Tibial nerve (tissue), 4 donors: ENCODE measurements at regions not wholly inside any gene's neighbourhood (a gene's known extent, or its start where the extent isn't known, plus 50 kb on each side); places are given as distances from the start of the nearest gene placed in this dataset.
"Not testable (repeated sequence)": the region's sequence is repeated elsewhere in the genome, so short reads cannot be mapped to it uniquely, and the experiment has no call there.

Experiments used
- DNase-seq, 2 donors: peaks; one replicate each; pipeline ENCODE4 v3.0.0-alpha.2; 2019; ENCODE audit warnings: low spot score in 2 of 2
- H3K27ac ChIP-seq, 4 donors: fragments of 200-600 bp; sonication (generic) in 3 of 4; one replicate each; pipeline ENCODE4 v1.5.1; 2017 to 2019; ENCODE audit warnings: mild to moderate bottlenecking in 1 of 4
- H3K27me3 ChIP-seq, 2 donors: fragments of 200-600 bp; sonication (generic) in 1 of 2; one replicate each; pipeline versions ENCODE4 v1.5.1 to v1.6.0; 2017 to 2019
- H3K36me3 ChIP-seq, 3 donors: fragments of 200-600 bp; sonication (generic); one replicate each; pipeline ENCODE4 v1.5.1; 2018 to 2019
- H3K4me1 ChIP-seq, 4 donors: fragments of 200-600 bp; sonication (generic) in 3 of 4; one replicate each; pipeline ENCODE4 v1.5.1; 2017 to 2019
- H3K4me3 ChIP-seq, 4 donors: fragments of 200-600 bp; sonication (generic) in 3 of 4; one replicate each; pipeline ENCODE4 v1.5.1; 2017 to 2019; ENCODE audit warnings: mild to moderate bottlenecking in 1 of 4, moderate library complexity in 1 of 4
- H3K9me3 ChIP-seq, 4 donors: fragments of 200-600 bp; sonication (generic) in 3 of 4; one replicate each; pipeline ENCODE4 v1.5.1; 2017 to 2019
- EP300 ChIP-seq, 2 donors: sonication (generic); formaldehyde crosslinking; IDR thresholded peaks; one replicate each; pipeline ENCODE4 v1.6.1; 2017; ENCODE audit warnings: antibody characterized with exemption in 2 of 2, mild to moderate bottlenecking in 1 of 2
- POLR2A ChIP-seq, 2 donors: fragments of 450-650 bp; IDR thresholded peaks; one replicate each; pipeline ENCODE4 v1.6.1; 2017; ENCODE audit warnings: antibody characterized with exemption in 2 of 2, mild to moderate bottlenecking in 2 of 2, moderate library complexity in 2 of 2
- WGBS, 2 donors: methylation state at CpG; one replicate each; pipeline ENCODE4 v1.1.5; 2018; 5-methylcytosine and 5-hydroxymethylcytosine counted together
- TF ChIP-seq, protein P1 (sequence below), 5 experiments: fragments of 200-600 bp in 3 of 5; fragments of 450-650 bp in 2 of 5; sonication (generic) in 3 of 5; IDR thresholded peaks; one replicate each; pipeline ENCODE4 v1.5.1; 2016 to 2019; ENCODE audit warnings: antibody characterized with exemption in 5 of 5, mild to moderate bottlenecking in 3 of 5, moderate library complexity in 2 of 5

DNA sequence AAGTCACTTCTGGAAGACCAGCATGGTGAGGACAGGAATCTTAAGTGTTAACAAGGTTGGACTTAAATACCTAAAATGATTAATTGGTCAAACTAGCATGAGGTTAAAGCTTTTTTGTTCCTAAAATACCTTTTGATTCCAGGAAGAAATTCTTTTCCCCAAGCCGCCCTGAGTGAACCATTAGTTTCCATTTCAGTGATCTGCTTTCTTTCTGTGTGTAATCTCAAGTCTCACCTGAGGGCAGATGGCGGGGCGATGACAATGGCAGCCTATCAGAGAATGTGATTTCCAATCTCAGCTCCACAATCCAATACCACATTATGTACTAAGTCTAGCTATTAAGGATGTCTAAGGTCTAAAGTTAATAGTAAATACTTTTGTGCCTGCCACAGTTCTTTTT is 390.9 kb upstream of the SGCG start:
- Histone ChIP-seq H3K4me3 (no peak overlapping the region), H3K9me3 (no peaks in the 10 kb centered on the region), H3K36me3 (no peaks in the 10 kb centered on the region), H3K27ac (no peak overlapping the region), H3K4me1 (peaks cover 0 to 6% (median 2%) of the 10 kb centered on the region in 4 donors), H3K27me3 (peaks cover 0 to 5% of the 10 kb centered on the region in 2 donors)
- no peak for TF ChIP-seq EP300 (IDR thresholded peaks at IDR 0.05)
- WGBS, 2 donors = 72 to 79% methylated on average over 3 of the region's 3 CpGs
- no peak for DNase-seq

DNA sequence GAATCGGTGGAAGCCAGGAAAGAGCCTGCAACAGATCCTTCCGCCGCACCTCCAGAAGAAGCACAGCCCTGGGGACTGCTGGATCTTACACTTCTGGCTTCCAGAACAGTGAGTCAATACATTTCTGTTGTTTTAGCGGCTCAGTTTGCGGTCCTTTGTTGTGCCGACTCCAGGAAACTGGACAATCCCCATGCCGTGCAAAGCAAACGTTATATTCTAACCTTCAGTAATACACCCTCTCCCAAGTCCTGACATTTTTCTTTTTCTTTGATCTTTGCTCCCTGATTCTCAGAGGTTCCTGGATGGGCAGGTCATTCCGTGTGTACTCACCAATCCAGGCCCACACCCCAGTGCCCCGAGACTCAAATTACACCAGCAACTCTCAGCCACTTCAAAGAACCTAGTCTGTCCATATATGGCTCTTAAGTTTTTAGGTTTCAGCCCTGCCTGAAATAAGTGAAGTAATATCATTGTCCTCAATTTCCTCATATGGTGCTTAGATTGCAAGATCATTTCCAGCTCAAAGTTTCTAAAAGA is 387.1 kb upstream of the SGCG start:
- Histone ChIP-seq H3K36me3 (no peaks in the 10 kb centered on the region), H3K4me1 (peaks cover 0 to 6% (median 2%) of the 10 kb centered on the region in 4 donors), H3K27ac (no peak overlapping the region), H3K27me3 (peaks cover 0 to 5% of the 10 kb centered on the region in 2 donors), H3K9me3 (no peaks in the 10 kb centered on the region), H3K4me3 (no peak overlapping the region)
- 72 to 80% methylated on average over 10 of the region's 10 CpGs for WGBS, 2 donors
- no peak for DNase-seq
- TF ChIP-seq EP300 (IDR thresholded peaks at IDR 0.05) (no peak), POLR2A (IDR thresholded peaks at IDR 0.05) (no peak)
- TF ChIP-seq, protein P1, sequence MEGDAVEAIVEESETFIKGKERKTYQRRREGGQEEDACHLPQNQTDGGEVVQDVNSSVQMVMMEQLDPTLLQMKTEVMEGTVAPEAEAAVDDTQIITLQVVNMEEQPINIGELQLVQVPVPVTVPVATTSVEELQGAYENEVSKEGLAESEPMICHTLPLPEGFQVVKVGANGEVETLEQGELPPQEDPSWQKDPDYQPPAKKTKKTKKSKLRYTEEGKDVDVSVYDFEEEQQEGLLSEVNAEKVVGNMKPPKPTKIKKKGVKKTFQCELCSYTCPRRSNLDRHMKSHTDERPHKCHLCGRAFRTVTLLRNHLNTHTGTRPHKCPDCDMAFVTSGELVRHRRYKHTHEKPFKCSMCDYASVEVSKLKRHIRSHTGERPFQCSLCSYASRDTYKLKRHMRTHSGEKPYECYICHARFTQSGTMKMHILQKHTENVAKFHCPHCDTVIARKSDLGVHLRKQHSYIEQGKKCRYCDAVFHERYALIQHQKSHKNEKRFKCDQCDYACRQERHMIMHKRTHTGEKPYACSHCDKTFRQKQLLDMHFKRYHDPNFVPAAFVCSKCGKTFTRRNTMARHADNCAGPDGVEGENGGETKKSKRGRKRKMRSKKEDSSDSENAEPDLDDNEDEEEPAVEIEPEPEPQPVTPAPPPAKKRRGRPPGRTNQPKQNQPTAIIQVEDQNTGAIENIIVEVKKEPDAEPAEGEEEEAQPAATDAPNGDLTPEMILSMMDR (IDR thresholded peaks at IDR 0.05) = no peak

DNA sequence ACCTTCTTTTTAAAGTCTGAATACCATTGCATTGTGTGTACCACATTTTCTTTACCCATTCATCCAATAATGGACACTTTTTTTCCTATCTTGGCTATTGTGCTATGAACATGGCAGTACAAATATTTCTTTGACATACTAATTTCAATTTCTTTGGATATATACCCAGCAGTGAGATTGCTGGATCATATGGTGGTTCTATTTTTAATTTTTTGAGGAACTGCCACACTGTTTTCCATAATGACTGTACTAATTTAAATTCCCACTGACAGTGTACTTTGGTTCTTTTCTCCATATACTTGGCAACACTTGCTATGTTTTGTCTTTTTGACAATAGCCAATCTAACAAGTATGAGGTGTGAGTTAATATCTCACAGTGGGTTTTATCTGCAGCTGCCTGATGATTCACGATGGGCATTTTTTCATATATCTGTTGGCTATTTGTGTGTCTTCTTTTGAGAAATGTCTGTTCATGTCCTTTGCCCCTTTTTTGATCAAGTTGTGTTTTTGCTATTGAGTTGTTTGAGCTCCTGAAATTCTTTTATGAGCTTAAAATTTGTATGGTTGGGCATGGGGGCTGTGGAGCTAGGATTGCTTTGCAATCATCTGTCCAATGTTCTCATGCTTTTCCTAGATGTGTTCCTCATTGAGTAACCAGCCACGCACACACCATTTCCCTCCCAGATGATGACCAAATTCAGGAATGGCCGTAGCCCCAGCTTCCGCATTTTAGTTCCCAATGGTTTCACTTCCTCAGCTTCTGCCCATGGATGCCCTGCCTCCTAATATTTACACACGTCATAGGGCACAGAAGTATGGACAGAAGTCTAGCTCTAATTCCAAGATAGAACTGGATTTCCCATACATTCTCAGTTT is 380.0 kb upstream of the SGCG start:
- Histone ChIP-seq H3K4me1 (no peaks in the 10 kb centered on the region), H3K27me3 (no peaks in the 10 kb centered on the region), H3K9me3 (no peaks in the 10 kb centered on the region), H3K27ac (no peak overlapping the region), H3K36me3 (no peaks in the 10 kb centered on the region), H3K4me3 (no peak overlapping the region)
- TF ChIP-seq EP300 (IDR thresholded peaks at IDR 0.05) (peak; percentile 18 to 76), POLR2A (IDR thresholded peaks at IDR 0.05) (no peak)
- TF ChIP-seq, protein P1 (IDR thresholded peaks at IDR 0.05) = no peak
- 59 to 70% methylated on average over 5 of the region's 5 CpGs for WGBS, 2 donors
- DNase-seq = peak; percentile 15 to 45

DNA sequence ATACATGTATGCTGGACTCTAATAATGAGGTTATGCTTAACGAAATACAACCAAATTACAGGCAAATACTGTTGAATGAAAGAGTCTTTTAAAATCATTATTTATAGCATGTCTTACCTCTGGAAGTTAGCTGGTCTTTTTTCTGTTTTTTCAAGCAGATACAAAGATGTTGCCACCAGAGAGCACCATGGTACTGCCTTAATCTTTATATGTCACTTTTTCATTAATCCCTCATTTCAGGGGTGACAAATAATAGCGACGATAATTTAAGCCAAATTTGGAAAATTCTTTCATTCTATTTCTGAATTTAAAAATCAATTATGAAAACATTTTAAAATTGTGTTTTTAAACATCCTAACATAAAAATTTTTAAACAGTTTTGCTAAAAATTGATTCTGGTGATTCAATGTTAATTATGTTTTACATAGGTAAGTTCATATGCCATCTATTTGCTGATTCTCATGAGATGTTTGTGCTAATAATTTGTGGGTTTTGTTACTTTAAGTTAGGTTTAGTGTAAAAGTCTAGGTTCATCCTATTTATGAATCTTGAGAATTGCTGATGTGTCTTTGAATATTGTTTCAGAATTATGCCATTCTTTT is 379.3 kb upstream of the SGCG start:
- Histone ChIP-seq H3K4me3 (no peak overlapping the region), H3K9me3 (no peaks in the 10 kb centered on the region), H3K4me1 (no peaks in the 10 kb centered on the region), H3K27me3 (no peaks in the 10 kb centered on the region), H3K27ac (no peak overlapping the region), H3K36me3 (no peaks in the 10 kb centered on the region)
- no peak for DNase-seq
- TF ChIP-seq EP300 (IDR thresholded peaks at IDR 0.05) = no peak
- TF ChIP-seq, protein P1 (IDR thresholded peaks at IDR 0.05) = peak in 4 of 5 experiments; percentile 6 to 46 (median 18)
- TF ChIP-seq POLR2A (IDR thresholded peaks at IDR 0.05) = no peak
- WGBS, 2 donors = 29 to 32% methylated on average over 3 of the region's 3 CpGs

DNA sequence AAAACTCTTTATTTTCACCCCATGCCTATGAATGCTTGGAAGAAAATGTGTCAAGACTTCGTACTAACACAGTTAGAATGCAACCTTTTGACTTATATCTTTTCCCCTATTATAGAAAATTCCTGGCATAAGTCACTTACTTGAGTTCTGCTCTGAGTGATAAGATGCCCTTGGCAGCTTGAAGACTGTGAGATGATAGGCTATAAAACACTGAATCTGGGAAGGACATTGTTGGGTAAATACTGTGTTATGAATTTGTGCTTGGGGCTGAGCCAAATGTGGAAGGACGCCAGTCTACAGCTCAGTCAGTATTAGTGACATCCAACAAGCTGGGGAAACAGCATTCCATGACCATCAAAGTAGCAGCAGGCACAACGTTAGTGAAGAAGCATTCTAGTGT is 368.0 kb upstream of the SGCG start:
- Histone ChIP-seq H3K27ac (no peak overlapping the region), H3K9me3 (no peaks in the 10 kb centered on the region), H3K27me3 (no peaks in the 10 kb centered on the region), H3K4me1 (peaks cover 0 to 10% (median 4%) of the 10 kb centered on the region in 4 donors), H3K4me3 (no peak overlapping the region), H3K36me3 (no peaks in the 10 kb centered on the region)
- WGBS, 2 donors = 22 to 25% methylated on average over 3 of the region's 3 CpGs
- TF ChIP-seq EP300 (IDR thresholded peaks at IDR 0.05) = no peak
- TF ChIP-seq, protein P1 (IDR thresholded peaks at IDR 0.05) = no peak
- peak in 1 of 2 donors; percentile 49 for DNase-seq

DNA sequence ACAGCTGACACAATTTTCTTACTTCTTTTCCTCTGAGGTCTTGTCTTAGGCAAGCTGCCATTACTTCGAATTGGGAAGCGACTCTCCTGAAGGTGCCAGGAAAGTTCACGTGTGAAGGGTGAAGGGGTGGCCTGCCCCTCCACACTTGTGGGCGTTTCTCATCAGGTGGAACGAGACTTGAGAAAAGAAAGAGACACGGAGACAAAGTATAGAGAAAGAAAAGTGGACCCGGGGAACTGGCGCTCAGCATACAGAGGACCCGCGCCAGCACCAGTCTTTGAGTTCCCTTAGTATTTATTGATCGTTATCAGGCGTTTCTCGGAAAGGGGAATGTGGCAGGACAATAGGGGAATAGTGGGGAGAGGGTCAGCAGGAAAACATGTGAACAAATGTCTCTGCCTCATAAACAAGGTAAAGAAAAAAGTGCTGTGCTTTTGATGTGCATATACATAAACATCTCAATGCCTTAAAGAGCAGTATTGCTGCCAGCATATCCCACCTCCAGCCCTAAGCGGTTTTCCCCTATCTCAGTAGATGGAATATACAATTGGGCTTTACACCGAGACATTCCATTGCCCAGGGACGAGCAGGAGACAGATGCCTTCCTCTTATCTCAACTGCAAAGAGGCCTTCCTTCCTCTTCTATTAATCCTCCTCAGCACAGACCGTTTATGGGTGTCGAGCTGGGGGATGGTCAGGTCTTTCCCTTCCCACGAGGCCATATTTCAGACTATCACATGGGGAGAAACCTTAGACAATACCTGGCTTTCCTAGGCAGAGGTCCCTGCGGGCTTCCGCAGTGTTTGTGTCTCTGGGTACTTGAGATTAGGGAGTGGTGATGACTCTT is 367.0 kb upstream of the SGCG start:
- H3K36me3 ChIP-seq, H3K27ac ChIP-seq, H3K4me3 ChIP-seq, H3K9me3 ChIP-seq, DNase-seq, H3K27me3 ChIP-seq: not testable (repeated sequence)
- 54 to 57% methylated on average over 21 of the region's 21 CpGs for WGBS, 2 donors
- H3K4me1 ChIP-seq = peaks cover 0 to 10% (median 4%) of the 10 kb centered on the region in 4 donors

DNA sequence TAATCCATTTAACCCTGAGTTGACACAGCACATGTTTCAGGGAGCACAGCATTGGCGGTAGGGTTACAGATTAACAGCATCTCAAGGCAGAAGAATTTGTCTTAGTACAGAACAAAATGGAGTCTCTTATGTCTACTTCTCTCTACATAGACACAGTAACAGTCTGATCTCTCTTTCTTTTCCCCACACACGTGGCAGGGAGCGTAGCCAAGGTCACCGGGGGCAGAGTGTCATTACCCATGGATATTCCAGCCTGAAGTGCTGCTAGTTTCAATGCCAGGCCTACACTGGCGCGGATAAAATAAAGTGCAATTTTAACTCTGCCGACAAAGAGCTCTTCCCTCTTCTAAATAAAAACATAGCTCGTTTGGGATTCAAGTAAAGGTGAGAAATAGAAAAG is 366.3 kb upstream of the SGCG start:
- not testable (repeated sequence) for H3K36me3 ChIP-seq, H3K27me3 ChIP-seq, H3K27ac ChIP-seq, H3K4me3 ChIP-seq, H3K9me3 ChIP-seq, DNase-seq
- H3K4me1 ChIP-seq = peaks cover 0 to 10% (median 4%) of the 10 kb centered on the region in 4 donors
- 72 to 82% methylated on average over 8 of the region's 8 CpGs for WGBS, 2 donors
